ENCODE measurements at regions not wholly inside any gene's neighbourhood (a gene's known extent, or its start where the extent isn't known, plus 50 kb on each side); places are given as distances from the start of the nearest gene placed in this dataset.
"Not testable (repeated sequence)": the region's sequence is repeated elsewhere in the genome, so short reads cannot be mapped to it uniquely, and the experiment has no call there.

GRCh38 chrX:104457130-104457529, 108.9 kb upstream of the IL1RAPL2 start:
- not testable (repeated sequence) for TF ChIP-seq NFIC (IDR thresholded peaks at IDR 0.05; ENCODE audit: low read length); ZNF142 (CRISPR knock-in tag; IDR thresholded peaks at IDR 0.05); ZBTB49 (CRISPR knock-in tag; IDR thresholded peaks at IDR 0.05; ENCODE audit: borderline replicate concordance); CHCHD3 (CRISPR knock-in tag; IDR thresholded peaks at IDR 0.05); FOXM1 (CRISPR knock-in tag; IDR thresholded peaks at IDR 0.05); ZNF556 (CRISPR knock-in tag; IDR thresholded peaks at IDR 0.05; ENCODE audit: borderline replicate concordance); ZNF570 (CRISPR knock-in tag; IDR thresholded peaks at IDR 0.05; ENCODE audit: borderline replicate concordance); AKAP8 (CRISPR knock-in tag; IDR thresholded peaks at IDR 0.05); ZBTB40 (IDR thresholded peaks at IDR 0.05); ZBTB40 (CRISPR knock-in tag; IDR thresholded peaks at IDR 0.05)
- TF ChIP-seq, protein P1, sequence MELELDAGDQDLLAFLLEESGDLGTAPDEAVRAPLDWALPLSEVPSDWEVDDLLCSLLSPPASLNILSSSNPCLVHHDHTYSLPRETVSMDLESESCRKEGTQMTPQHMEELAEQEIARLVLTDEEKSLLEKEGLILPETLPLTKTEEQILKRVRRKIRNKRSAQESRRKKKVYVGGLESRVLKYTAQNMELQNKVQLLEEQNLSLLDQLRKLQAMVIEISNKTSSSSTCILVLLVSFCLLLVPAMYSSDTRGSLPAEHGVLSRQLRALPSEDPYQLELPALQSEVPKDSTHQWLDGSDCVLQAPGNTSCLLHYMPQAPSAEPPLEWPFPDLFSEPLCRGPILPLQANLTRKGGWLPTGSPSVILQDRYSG (CRISPR knock-in tag; IDR thresholded peaks at IDR 0.05): not testable (repeated sequence)
- TF ChIP-seq, protein P2, sequence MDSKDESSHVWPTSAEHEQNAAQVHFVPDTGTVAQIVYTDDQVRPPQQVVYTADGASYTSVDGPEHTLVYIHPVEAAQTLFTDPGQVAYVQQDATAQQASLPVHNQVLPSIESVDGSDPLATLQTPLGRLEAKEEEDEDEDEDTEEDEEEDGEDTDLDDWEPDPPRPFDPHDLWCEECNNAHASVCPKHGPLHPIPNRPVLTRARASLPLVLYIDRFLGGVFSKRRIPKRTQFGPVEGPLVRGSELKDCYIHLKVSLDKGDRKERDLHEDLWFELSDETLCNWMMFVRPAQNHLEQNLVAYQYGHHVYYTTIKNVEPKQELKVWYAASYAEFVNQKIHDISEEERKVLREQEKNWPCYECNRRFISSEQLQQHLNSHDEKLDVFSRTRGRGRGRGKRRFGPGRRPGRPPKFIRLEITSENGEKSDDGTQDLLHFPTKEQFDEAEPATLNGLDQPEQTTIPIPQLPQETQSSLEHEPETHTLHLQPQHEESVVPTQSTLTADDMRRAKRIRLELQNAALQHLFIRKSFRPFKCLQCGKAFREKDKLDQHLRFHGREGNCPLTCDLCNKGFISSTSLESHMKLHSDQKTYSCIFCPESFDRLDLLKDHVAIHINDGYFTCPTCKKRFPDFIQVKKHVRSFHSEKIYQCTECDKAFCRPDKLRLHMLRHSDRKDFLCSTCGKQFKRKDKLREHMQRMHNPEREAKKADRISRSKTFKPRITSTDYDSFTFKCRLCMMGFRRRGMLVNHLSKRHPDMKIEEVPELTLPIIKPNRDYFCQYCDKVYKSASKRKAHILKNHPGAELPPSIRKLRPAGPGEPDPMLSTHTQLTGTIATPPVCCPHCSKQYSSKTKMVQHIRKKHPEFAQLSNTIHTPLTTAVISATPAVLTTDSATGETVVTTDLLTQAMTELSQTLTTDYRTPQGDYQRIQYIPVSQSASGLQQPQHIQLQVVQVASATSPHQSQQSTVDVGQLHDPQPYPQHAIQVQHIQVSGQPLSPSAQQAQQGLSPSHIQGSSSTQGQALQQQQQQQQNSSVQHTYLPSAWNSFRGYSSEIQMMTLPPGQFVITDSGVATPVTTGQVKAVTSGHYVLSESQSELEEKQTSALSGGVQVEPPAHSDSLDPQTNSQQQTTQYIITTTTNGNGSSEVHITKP (CRISPR knock-in tag; IDR thresholded peaks at IDR 0.05; ENCODE audit: low read depth): not testable (repeated sequence)
